Tibial nerve (tissue), 3 donors: ENCODE measurements at regions not wholly inside any gene's neighbourhood (a gene's known extent, or its start where the extent isn't known, plus 50 kb on each side); places are given as distances from the start of the nearest gene placed in this dataset.

Experiments
- CTCF ChIP-seq, 5 experiments: fragments of 200-600 bp in 3 of 5; fragments of 450-650 bp in 2 of 5; sonication (generic) in 3 of 5; IDR thresholded peaks; one replicate each; pipeline ENCODE4 v1.5.1; 2016 to 2019; ENCODE audit warnings: antibody characterized with exemption in 5 of 5, mild to moderate bottlenecking in 3 of 5, moderate library complexity in 2 of 5
- POLR2A ChIP-seq, 2 donors: fragments of 450-650 bp; IDR thresholded peaks; one replicate each; pipeline ENCODE4 v1.6.1; 2017; ENCODE audit warnings: antibody characterized with exemption in 2 of 2, mild to moderate bottlenecking in 2 of 2, moderate library complexity in 2 of 2

GRCh38 chr13:104447348-104447747, 1381.1 kb upstream of the SLC10A2 start:
- TF ChIP-seq CTCF (IDR thresholded peaks at IDR 0.05) (no peak), POLR2A (IDR thresholded peaks at IDR 0.05) (no peak)
